CD4-positive, alpha-beta T cell (primary cell): ENCODE measurements at regions not wholly inside any gene's neighbourhood (a gene's known extent, or its start where the extent isn't known, plus 50 kb on each side); places are given as distances from the start of the nearest gene placed in this dataset.

Experiments
- ATAC-seq: fragments of 200-7000 bp; cut with Tn5 transposase; one replicate; pipeline ENCODE4 v1.10.0; 2022; ENCODE audit warnings: mild to moderate bottlenecking; ENCODE audit not compliant: poor library complexity
- CTCF ChIA-PET: fragments of 350-600 bp; sonication (Branson Sonifier 250); formaldehyde crosslinking; loops from one replicate; lab custom pipeline; 2021; ENCODE audit warnings: antibody characterized with exemption, inconsistent platforms; lab: Charles Lee
- POLR2A ChIA-PET: fragments of 350-600 bp; sonication (Branson Sonifier 250); formaldehyde crosslinking; loops from one replicate; lab custom pipeline; 2021; ENCODE audit warnings: antibody characterized with exemption, inconsistent platforms; lab: Charles Lee
- DNase-seq, 14 experiments: peaks; one replicate each; pipeline ENCODE4 v3.0.0-alpha.2; 2013 to 2020; ENCODE audit warnings: mixed read lengths in 2 of 14
- H3K27ac ChIP-seq, 2 donors: one replicate each; pipeline versions ENCODE4 v1.5.1 to v1.7.0; 2013; ENCODE audit warnings: low read length in 2 of 2, low read depth in 1 of 2, mild to moderate bottlenecking in 1 of 2
- H3K27me3 ChIP-seq, 2 experiments: 1 replicate in 1 of 2; 2 replicates in 1 of 2; pipeline versions ENCODE4 v1.6.1 to v1.7.0; 2013; ENCODE audit warnings: low read length in 2 of 2, control low read depth in 1 of 2, mild to moderate bottlenecking in 1 of 2, moderate library complexity in 1 of 2; ENCODE audit not compliant: insufficient read depth in 2 of 2, control insufficient read depth in 1 of 2
- H3K36me3 ChIP-seq: one replicate; pipeline ENCODE4 v1.6.1; 2013; ENCODE audit warnings: low read length, control low read depth; ENCODE audit not compliant: insufficient read depth
- H3K4me1 ChIP-seq: one replicate; pipeline ENCODE4 v1.6.1; 2013; ENCODE audit warnings: low read length, control low read depth; ENCODE audit not compliant: insufficient read depth
- H3K4me3 ChIP-seq: one replicate; pipeline ENCODE4 v1.5.1; 2013; ENCODE audit warnings: mild to moderate bottlenecking, low read length, moderate library complexity
- H3K9me3 ChIP-seq, 2 experiments: 1 replicate in 1 of 2; 2 replicates in 1 of 2; pipeline versions ENCODE4 v1.6.1 to v1.7.0; 2013; ENCODE audit warnings: low read length in 2 of 2, mild to moderate bottlenecking in 2 of 2, control low read depth in 1 of 2, moderate library complexity in 1 of 2; ENCODE audit not compliant: control insufficient read depth in 1 of 2, insufficient read depth in 1 of 2
- H3K27ac Mint-ChIP-seq: one replicate; pipeline ENCODE4 v1.8.0; 2020; ENCODE audit warnings: mixed read lengths
- H3K27me3 Mint-ChIP-seq: one replicate; pipeline ENCODE4 v1.8.0; 2021; ENCODE audit warnings: mixed read lengths
- H3K36me3 Mint-ChIP-seq: one replicate; pipeline ENCODE4 v1.8.0; 2021; ENCODE audit warnings: low read depth, mixed read lengths
- H3K4me1 Mint-ChIP-seq: one replicate; pipeline ENCODE4 v1.8.0; 2021; ENCODE audit warnings: low read depth, mixed read lengths
- H3K4me3 Mint-ChIP-seq: one replicate; pipeline ENCODE4 v1.8.0; 2020; ENCODE audit warnings: mild to moderate bottlenecking, mixed read lengths
- H3K9me3 Mint-ChIP-seq: one replicate; pipeline ENCODE4 v1.8.0; 2020; ENCODE audit warnings: mixed read lengths
- CTCF ChIP-seq: fragments of 200-600 bp; IDR thresholded peaks from one replicate; pipeline ENCODE4 v1.8.0; 2022; ENCODE audit warnings: antibody characterized with exemption, mild to moderate bottlenecking
- intact Hi-C, 2 experiments: fragments of 100-400 bp; cut with DNase I in 1 of 2; cut with micrococcal nuclease in 1 of 2; formaldehyde crosslinking; loops; one replicate each; pipeline versions ENCODE4 v1.15.1 to v1.9.0; 2023 to 2025; cut with DNase I, micrococcal nuclease

DNA sequence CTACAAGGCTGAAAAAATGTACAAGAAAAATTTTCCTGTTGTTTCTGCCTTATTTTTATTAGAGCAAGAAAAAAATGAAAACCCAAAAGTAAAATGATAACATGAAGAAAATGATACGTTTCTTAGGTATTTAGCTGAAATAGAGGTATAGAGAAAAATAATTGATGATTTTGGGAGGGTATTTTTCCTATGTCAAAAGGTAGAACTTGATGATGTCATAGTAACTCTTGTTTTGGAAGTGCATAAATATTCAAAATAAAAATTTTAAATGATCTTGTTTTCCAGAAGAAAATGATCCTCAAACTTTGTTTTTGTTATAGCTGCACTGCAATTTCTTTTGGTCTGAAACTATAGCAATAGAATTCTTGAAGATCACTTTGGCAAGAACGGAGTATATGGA is 608.8 kb upstream of the BOD1L1 start:
- H3K4me1 Mint-ChIP-seq: no peaks in the 10 kb centered on the region

DNA sequence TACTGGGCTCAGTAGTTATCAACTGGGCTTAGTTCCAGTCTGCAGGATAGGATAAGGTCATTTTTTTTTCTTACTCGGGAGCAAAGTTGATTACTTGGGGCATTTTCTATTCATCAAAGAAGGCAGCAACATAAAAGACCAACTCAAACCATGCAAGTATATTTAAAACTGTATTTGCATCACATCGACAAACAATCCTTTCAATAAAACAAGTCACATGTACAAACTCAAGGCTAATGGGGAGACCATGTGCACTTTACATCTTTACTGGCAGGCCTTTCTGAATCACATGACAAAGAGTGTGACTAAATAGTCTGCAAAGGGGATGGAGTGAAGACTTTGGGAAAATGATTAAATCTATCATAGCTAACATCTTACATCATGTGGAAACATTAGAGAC is 610.4 kb upstream of the BOD1L1 start:
- Mint-ChIP-seq H3K9me3 (peaks cover 2% of the 10 kb centered on the region), H3K36me3 (no peaks in the 10 kb centered on the region), H3K27ac (no peak overlapping the region), H3K4me1 (no peaks in the 10 kb centered on the region), H3K27me3 (peaks cover 4% of the 10 kb centered on the region), H3K4me3 (no peak overlapping the region)
- Histone ChIP-seq H3K27me3 (no peaks in the 10 kb centered on the region), H3K4me3 (no peak overlapping the region), H3K36me3 (no peaks in the 10 kb centered on the region), H3K4me1 (no peaks in the 10 kb centered on the region), H3K27ac (no peak overlapping the region), H3K9me3 (no peaks in the 10 kb centered on the region)
- intact Hi-C loops: no loop called here
- DNase-seq (no peak), ATAC-seq (no peak)
- POLR2A ChIA-PET: no interaction called here
- CTCF ChIA-PET: no interaction called here
- TF ChIP-seq CTCF: no peak

More for the DNA sequence above, 608.8 kb upstream of the BOD1L1 start:
- H3K4me3 ChIP-seq: no peak overlapping the region
- Mint-ChIP-seq H3K9me3 (peaks cover 2% of the 10 kb centered on the region), H3K27me3 (peaks cover 4% of the 10 kb centered on the region), H3K4me3 (no peak overlapping the region), H3K27ac (no peak overlapping the region), H3K36me3 (no peaks in the 10 kb centered on the region)
- H3K36me3 ChIP-seq: no peaks in the 10 kb centered on the region
- DNase-seq: no peak
- intact Hi-C loops: no loop called here
- no peaks in the 10 kb centered on the region for H3K4me1 ChIP-seq
- no peak overlapping the region for H3K27ac ChIP-seq
- no peaks in the 10 kb centered on the region for H3K27me3 ChIP-seq
- ChIA-PET POLR2A (no interaction called here), CTCF (no interaction called here)
- no peak for TF ChIP-seq CTCF
- H3K9me3 ChIP-seq: no peaks in the 10 kb centered on the region
- no peak for ATAC-seq

DNA sequence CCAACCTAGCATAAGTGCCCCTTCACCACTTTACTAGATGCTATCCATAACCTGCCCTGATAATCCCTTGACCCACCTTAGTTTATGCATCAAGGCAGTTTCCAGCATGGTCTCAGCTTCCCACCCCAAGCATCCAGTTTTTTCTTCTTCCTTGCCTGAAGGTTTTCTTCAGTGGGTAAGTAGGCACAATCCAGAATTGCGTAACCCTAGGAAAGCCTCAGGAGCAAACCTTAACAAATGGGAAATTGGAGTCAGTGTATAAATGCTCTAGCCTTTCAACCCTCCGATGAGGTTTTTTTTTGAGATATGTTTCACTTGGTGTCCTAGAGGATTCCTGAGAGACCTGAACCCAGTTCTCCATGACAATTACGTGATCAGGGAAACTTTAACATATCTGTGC is 614.0 kb upstream of the BOD1L1 start:
- peaks cover 4% of the 10 kb centered on the region for H3K27me3 Mint-ChIP-seq
- H3K4me3 Mint-ChIP-seq: no peak overlapping the region
- Histone ChIP-seq H3K4me3 (no peak overlapping the region), H3K27ac (no peak overlapping the region), H3K4me1 (no peaks in the 10 kb centered on the region), H3K36me3 (no peaks in the 10 kb centered on the region), H3K27me3 (no peaks in the 10 kb centered on the region), H3K9me3 (no peaks in the 10 kb centered on the region)
- H3K27ac Mint-ChIP-seq: no peak overlapping the region
- TF ChIP-seq CTCF: no peak
- CTCF ChIA-PET: no interaction called here
- no peaks in the 10 kb centered on the region for H3K4me1 Mint-ChIP-seq
- intact Hi-C loops: no loop called here
- ATAC-seq (no peak), DNase-seq (no peak)
- no peaks in the 10 kb centered on the region for H3K36me3 Mint-ChIP-seq
- peaks cover 2% of the 10 kb centered on the region for H3K9me3 Mint-ChIP-seq
- POLR2A ChIA-PET: no interaction called here
